A673 (cell line): ENCODE measurements at regions not wholly inside any gene's neighbourhood (a gene's known extent, or its start where the extent isn't known, plus 50 kb on each side); places are given as distances from the start of the nearest gene placed in this dataset.

ENCODE experiments used
- EZH2 ChIP-seq: fragments of 200-600 bp; sonication (generic); IDR thresholded peaks from 2 replicates; pipeline ENCODE4 v1.6.1; 2017; ENCODE audit warnings: borderline replicate concordance, low read depth, mild to moderate bottlenecking, mixed read lengths, antibody characterized with exemption, low read length; ENCODE audit not compliant: poor library complexity, severe bottlenecking
- TF ChIP-seq, protein P1 (sequence below): fragments of 300-800, 200-600 bp; sonication (generic); conservative IDR thresholded peaks from 2 replicates; pipeline ENCODE4 v1.5.1; 2017; ENCODE audit warnings: low read depth, mild to moderate bottlenecking, antibody characterized with exemption, low read length, moderate library complexity, mixed read lengths

DNA sequence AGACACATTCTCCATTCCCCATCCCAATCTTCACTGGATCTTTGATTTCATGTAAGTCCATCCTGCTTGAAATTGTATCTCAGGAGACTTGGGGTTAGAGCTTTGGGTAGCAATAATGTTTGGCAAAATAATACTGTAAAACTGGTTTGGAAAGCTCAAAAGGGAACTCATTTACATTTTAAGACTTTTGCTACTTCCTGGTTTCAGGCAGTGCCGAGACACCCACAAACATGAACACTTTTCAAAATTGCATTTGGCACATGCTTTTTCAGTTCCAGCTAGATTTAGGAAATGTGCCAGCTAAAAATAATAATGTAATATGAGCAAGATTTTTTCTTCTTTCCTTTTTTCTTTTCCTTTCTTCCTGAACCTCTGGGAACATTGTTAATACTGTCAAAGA, 145.7 kb upstream of the CBLB start:
- TF ChIP-seq, protein P1, sequence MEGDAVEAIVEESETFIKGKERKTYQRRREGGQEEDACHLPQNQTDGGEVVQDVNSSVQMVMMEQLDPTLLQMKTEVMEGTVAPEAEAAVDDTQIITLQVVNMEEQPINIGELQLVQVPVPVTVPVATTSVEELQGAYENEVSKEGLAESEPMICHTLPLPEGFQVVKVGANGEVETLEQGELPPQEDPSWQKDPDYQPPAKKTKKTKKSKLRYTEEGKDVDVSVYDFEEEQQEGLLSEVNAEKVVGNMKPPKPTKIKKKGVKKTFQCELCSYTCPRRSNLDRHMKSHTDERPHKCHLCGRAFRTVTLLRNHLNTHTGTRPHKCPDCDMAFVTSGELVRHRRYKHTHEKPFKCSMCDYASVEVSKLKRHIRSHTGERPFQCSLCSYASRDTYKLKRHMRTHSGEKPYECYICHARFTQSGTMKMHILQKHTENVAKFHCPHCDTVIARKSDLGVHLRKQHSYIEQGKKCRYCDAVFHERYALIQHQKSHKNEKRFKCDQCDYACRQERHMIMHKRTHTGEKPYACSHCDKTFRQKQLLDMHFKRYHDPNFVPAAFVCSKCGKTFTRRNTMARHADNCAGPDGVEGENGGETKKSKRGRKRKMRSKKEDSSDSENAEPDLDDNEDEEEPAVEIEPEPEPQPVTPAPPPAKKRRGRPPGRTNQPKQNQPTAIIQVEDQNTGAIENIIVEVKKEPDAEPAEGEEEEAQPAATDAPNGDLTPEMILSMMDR: no peak
- no peak for TF ChIP-seq EZH2
